ENCODE measurements at regions not wholly inside any gene's neighbourhood (a gene's known extent, or its start where the extent isn't known, plus 50 kb on each side); places are given as distances from the start of the nearest gene placed in this dataset.
"Not testable (repeated sequence)": the region's sequence is repeated elsewhere in the genome, so short reads cannot be mapped to it uniquely, and the experiment has no call there.

- not testable (repeated sequence) for TF ChIP-seq CTCF (IDR thresholded peaks at IDR 0.05); ZFX (IDR thresholded peaks at IDR 0.05; ENCODE audit: borderline replicate concordance)
These were observed 483.6 kb upstream of the CHRM3 start for GRCh38 chr1:238902752-238903151.

Data from 22Rv1 (cell line).